ENCODE measurements at regions not wholly inside any gene's neighbourhood (a gene's known extent, or its start where the extent isn't known, plus 50 kb on each side); places are given as distances from the start of the nearest gene placed in this dataset.

- ATAC-seq: no peak
- no peak for TF ChIP-seq CTCF (IDR thresholded peaks at IDR 0.05)
- H3K4me3 ChIP-seq: no peak overlapping the region
These were observed 462.0 kb upstream of the CLINT1 start for GRCh38 chr5:158320934-158321333.

GRCh38 chr5:158320178-158320674 lies 461.3 kb upstream of the CLINT1 start:
- Histone ChIP-seq H3K27ac (no peak overlapping the region), H3K36me3 (no peaks in the 10 kb centered on the region), H3K9me3 (no peaks in the 10 kb centered on the region), H3K4me1 (no peaks in the 10 kb centered on the region), H3K27me3 (ENCODE audit: low read depth) (no peaks in the 10 kb centered on the region), H3K4me3 (no peak overlapping the region)
- no peak for TF ChIP-seq CTCF (IDR thresholded peaks at IDR 0.05)
- DNase-seq: no peak
- intact Hi-C loops (cut with DNase I): no loop called here
- ATAC-seq: no peak

More at GRCh38 chr5:158320934-158321333, 462.0 kb upstream of the CLINT1 start:
- H3K36me3 ChIP-seq: no peaks in the 10 kb centered on the region
- no peak for DNase-seq
- H3K27ac ChIP-seq: no peak overlapping the region
- intact Hi-C loops (cut with DNase I): no loop called here
- H3K4me1 ChIP-seq: no peaks in the 10 kb centered on the region
- no peaks in the 10 kb centered on the region for H3K27me3 ChIP-seq (ENCODE audit: low read depth)
- no peaks in the 10 kb centered on the region for H3K9me3 ChIP-seq

- Histone ChIP-seq H3K4me1 (no peaks in the 10 kb centered on the region), H3K27ac (no peak overlapping the region), H3K27me3 (ENCODE audit: low read depth) (no peaks in the 10 kb centered on the region), H3K4me3 (no peak overlapping the region), H3K36me3 (no peaks in the 10 kb centered on the region), H3K9me3 (no peaks in the 10 kb centered on the region)
- intact Hi-C loops (cut with DNase I): no loop called here
- no peak for ATAC-seq
- DNase-seq: no peak
- TF ChIP-seq CTCF (IDR thresholded peaks at IDR 0.05): no peak
These were observed 458.6 kb upstream of the CLINT1 start for GRCh38 chr5:158317507-158317906.

GRCh38 chr5:158313733-158314464 lies 455.0 kb upstream of the CLINT1 start:
- Histone ChIP-seq H3K27me3 (ENCODE audit: low read depth) (no peaks in the 10 kb centered on the region), H3K4me3 (no peak overlapping the region), H3K4me1 (no peaks in the 10 kb centered on the region), H3K27ac (no peak overlapping the region), H3K9me3 (no peaks in the 10 kb centered on the region), H3K36me3 (no peaks in the 10 kb centered on the region)
- DNase-seq (no peak), ATAC-seq (no peak)
- intact Hi-C loops (cut with DNase I): no loop called here
- TF ChIP-seq CTCF (IDR thresholded peaks at IDR 0.05): no peak

- TF ChIP-seq CTCF (IDR thresholded peaks at IDR 0.05): no peak
- DNase-seq (no peak), ATAC-seq (no peak)
- intact Hi-C loops (cut with DNase I): no loop called here
- no peaks in the 10 kb centered on the region for H3K9me3 ChIP-seq
- no peak overlapping the region for H3K27ac ChIP-seq
- H3K4me3 ChIP-seq: no peak overlapping the region
- no peaks in the 10 kb centered on the region for H3K36me3 ChIP-seq
- H3K4me1 ChIP-seq: no peaks in the 10 kb centered on the region
- no peaks in the 10 kb centered on the region for H3K27me3 ChIP-seq (ENCODE audit: low read depth)
These were observed 454.2 kb upstream of the CLINT1 start for GRCh38 chr5:158313027-158313732.
